OCI-LY1 (cell line): ENCODE measurements at regions not wholly inside any gene's neighbourhood (a gene's known extent, or its start where the extent isn't known, plus 50 kb on each side); places are given as distances from the start of the nearest gene placed in this dataset.

Source experiments
- CTCF ChIP-seq: fragments of 200-600 bp; sonication (generic), shearing (Covaris generic); IDR thresholded peaks from 2 replicates; pipeline ENCODE4 v1.5.1; 2017; ENCODE audit warnings: mild to moderate bottlenecking, antibody characterized with exemption, low read length, moderate library complexity, mixed read lengths
- EZH2 ChIP-seq: fragments of 200-600 bp; sonication (generic), shearing (Covaris generic); IDR thresholded peaks from 2 replicates; pipeline ENCODE4 v1.8.0; 2017; ENCODE audit warnings: borderline replicate concordance, mixed run types, mild to moderate bottlenecking, antibody characterized with exemption, low read length, moderate library complexity, mixed read lengths

- TF ChIP-seq CTCF (no peak), EZH2 (no peak)
Observed at GRCh38 chr13:42486711-42487198, 87.2 kb upstream of the TNFSF11 start.
